ENCODE measurements at regions not wholly inside any gene's neighbourhood (a gene's known extent, or its start where the extent isn't known, plus 50 kb on each side); places are given as distances from the start of the nearest gene placed in this dataset.

DNA sequence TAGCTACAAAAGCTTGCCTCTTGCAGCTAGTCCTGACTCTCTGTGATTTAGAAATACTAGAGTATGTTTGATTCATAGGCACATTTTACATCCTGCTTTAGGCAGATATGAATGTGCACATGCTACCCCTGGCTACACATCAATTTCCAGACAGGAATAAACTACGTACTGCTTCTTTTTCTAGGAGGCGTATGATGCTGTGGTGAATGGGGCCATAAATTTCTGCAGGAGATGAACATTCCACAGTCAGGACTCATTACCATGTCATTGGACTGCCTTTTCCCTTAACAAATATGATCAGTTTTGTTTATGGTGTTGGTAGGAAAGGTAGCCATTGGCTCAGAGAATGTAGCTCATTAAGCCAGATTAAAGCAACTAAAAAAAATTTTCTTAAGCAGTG is 50.1 kb upstream of the IFRD1 start:
- Histone ChIP-seq H3K36me3 (ENCODE audit: control insufficient read depth, insufficient read depth, low read length) (no peaks in the 10 kb centered on the region), H3K4me3 (ENCODE audit: low read length) (no peak overlapping the region), H3K27me3 (ENCODE audit: control insufficient read depth, insufficient read depth, low read length) (peaks cover 5% of the 10 kb centered on the region), H3K9me3 (ENCODE audit: control insufficient read depth, insufficient read depth, low read length) (no peaks in the 10 kb centered on the region), H3K27ac (ENCODE audit: low read length) (no peak overlapping the region), H3K4me1 (ENCODE audit: control insufficient read depth, insufficient read depth, low read length) (peaks cover 7% of the 10 kb centered on the region)
- Mint-ChIP-seq H3K36me3 (no peaks in the 10 kb centered on the region), H3K9me3 (no peaks in the 10 kb centered on the region), H3K27me3 (ENCODE audit: low read depth in 2 of 2) (peaks cover 13 to 37% of the 10 kb centered on the region in 2 donors), H3K4me1 (peaks cover 0 to 10% of the 10 kb centered on the region in 2 donors), H3K27ac (no peak overlapping the region), H3K4me3 (no peak overlapping the region)
- intact Hi-C loops (cut with micrococcal nuclease): no loop called here
- no peak for ATAC-seq
- no CpG with 5 or more reads among the region's 2 CpGs for WGBS (ENCODE audit: insufficient coverage)
- DNase-seq: no peak
- TF ChIP-seq, protein P1, sequence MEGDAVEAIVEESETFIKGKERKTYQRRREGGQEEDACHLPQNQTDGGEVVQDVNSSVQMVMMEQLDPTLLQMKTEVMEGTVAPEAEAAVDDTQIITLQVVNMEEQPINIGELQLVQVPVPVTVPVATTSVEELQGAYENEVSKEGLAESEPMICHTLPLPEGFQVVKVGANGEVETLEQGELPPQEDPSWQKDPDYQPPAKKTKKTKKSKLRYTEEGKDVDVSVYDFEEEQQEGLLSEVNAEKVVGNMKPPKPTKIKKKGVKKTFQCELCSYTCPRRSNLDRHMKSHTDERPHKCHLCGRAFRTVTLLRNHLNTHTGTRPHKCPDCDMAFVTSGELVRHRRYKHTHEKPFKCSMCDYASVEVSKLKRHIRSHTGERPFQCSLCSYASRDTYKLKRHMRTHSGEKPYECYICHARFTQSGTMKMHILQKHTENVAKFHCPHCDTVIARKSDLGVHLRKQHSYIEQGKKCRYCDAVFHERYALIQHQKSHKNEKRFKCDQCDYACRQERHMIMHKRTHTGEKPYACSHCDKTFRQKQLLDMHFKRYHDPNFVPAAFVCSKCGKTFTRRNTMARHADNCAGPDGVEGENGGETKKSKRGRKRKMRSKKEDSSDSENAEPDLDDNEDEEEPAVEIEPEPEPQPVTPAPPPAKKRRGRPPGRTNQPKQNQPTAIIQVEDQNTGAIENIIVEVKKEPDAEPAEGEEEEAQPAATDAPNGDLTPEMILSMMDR (IDR thresholded peaks at IDR 0.05): no peak
